Rectal smooth muscle tissue (tissue), 1 donor: ENCODE measurements at regions not wholly inside any gene's neighbourhood (a gene's known extent, or its start where the extent isn't known, plus 50 kb on each side); places are given as distances from the start of the nearest gene placed in this dataset.

Experiments used
- H3K27ac ChIP-seq: one replicate; pipeline ENCODE4 v1.7.0; 2013; ENCODE audit warnings: low read depth, low read length, inconsistent platforms
- H3K27me3 ChIP-seq: one replicate; pipeline ENCODE4 v1.7.0; 2013; ENCODE audit warnings: low read length; ENCODE audit not compliant: control insufficient read depth, insufficient read depth
- H3K36me3 ChIP-seq: one replicate; pipeline ENCODE4 v1.7.0; 2013; ENCODE audit warnings: low read length; ENCODE audit not compliant: control insufficient read depth, insufficient read depth
- H3K4me1 ChIP-seq: one replicate; pipeline ENCODE4 v1.7.0; 2013; ENCODE audit warnings: low read length; ENCODE audit not compliant: control insufficient read depth, insufficient read depth
- H3K4me3 ChIP-seq: one replicate; pipeline ENCODE4 v1.7.0; 2013; ENCODE audit warnings: low read length
- H3K9ac ChIP-seq: one replicate; pipeline ENCODE4 v1.7.0; 2013; ENCODE audit warnings: low read length

DNA sequence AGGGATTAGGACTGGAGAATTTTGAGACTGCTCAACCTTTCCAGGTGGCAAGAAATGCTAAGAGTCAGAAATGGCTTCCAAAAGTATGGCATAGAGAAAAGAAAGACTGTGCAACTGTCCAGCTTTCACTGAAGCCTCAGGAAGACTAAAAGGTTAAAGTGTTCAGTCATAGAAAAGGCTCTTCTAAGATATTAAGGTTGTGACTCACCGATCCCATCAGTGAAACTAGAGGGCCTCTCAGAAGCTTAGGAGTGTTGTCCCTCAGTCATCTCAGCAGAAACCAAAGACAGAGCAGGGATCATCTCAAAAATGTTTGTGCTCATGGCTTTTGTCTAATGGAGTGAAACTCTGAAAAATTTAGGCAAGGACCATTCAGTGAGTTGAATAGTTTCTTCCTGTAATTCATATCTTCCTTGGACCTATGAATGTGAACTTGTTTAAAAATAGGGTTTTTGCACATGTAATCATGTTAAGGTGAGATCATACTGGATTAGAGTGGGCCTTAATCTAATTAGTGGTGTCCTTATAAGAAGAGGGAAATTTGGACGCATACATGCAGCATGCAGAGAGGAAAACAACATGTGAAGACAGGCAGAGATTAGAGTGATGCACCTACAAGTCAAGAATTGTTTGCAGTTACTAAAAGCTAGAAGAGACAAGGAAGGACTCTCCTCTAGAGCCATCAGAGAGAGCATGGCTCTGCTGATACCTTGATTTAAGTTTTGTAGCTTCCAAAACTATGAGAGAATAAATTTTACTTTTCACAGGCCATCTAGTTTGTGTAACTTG, 71.3 kb downstream of the RPE65 start:
- Histone ChIP-seq H3K4me1 (no peaks in the 10 kb centered on the region), H3K4me3 (no peak overlapping the region), H3K36me3 (no peaks in the 10 kb centered on the region), H3K27me3 (no peaks in the 10 kb centered on the region), H3K27ac (no peak overlapping the region), H3K9ac (no peak overlapping the region)

- Histone ChIP-seq H3K4me3 (no peak overlapping the region), H3K9ac (no peak overlapping the region), H3K4me1 (no peaks in the 10 kb centered on the region), H3K27me3 (no peaks in the 10 kb centered on the region), H3K27ac (no peak overlapping the region), H3K36me3 (no peaks in the 10 kb centered on the region)
Observed at GRCh38 chr1:68377098-68377497, 72.7 kb downstream of the RPE65 start.

GRCh38 chr1:68376441-68376840, 73.3 kb downstream of the RPE65 start:
- Histone ChIP-seq H3K36me3 (no peaks in the 10 kb centered on the region), H3K9ac (no peak overlapping the region), H3K4me1 (no peaks in the 10 kb centered on the region), H3K4me3 (no peak overlapping the region), H3K27me3 (no peaks in the 10 kb centered on the region), H3K27ac (no peak overlapping the region)

DNA sequence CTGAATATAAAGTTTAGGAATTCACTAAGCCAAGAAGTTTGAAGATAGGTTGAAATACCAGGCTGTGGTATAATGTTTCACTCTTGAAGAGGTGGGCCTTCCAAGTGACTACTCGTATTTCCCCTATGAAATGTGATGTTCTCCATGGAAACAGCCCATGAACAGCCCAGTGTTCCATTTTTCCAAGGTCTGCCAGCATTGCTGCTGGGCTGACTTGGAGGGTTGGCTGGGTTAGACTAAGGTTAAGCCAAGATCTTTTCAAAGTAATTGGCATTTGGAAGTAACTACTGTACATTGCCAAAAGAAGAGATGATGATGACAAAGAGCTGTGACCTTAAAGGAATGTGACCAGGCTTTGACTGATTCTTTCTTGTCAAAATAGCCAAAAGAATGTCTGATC, 73.8 kb downstream of the RPE65 start:
- Histone ChIP-seq H3K4me3 (no peak overlapping the region), H3K27ac (no peak overlapping the region), H3K4me1 (no peaks in the 10 kb centered on the region), H3K36me3 (no peaks in the 10 kb centered on the region), H3K9ac (no peak overlapping the region), H3K27me3 (no peaks in the 10 kb centered on the region)

GRCh38 chr1:68373173-68373572, 76.6 kb downstream of the RPE65 start:
- H3K4me3 ChIP-seq, result no peak overlapping the region
- no peaks in the 10 kb centered on the region for H3K27me3 ChIP-seq
- H3K36me3 ChIP-seq, result no peaks in the 10 kb centered on the region
- H3K27ac ChIP-seq, result no peak overlapping the region
- H3K9ac ChIP-seq, result no peak overlapping the region
- H3K4me1 ChIP-seq, result no peaks in the 10 kb centered on the region

GRCh38 chr1:68372487-68372886, 77.3 kb downstream of the RPE65 start:
- Histone ChIP-seq H3K4me1 (no peaks in the 10 kb centered on the region), H3K4me3 (no peak overlapping the region), H3K27me3 (no peaks in the 10 kb centered on the region), H3K9ac (no peak overlapping the region), H3K27ac (no peak overlapping the region), H3K36me3 (no peaks in the 10 kb centered on the region)

DNA sequence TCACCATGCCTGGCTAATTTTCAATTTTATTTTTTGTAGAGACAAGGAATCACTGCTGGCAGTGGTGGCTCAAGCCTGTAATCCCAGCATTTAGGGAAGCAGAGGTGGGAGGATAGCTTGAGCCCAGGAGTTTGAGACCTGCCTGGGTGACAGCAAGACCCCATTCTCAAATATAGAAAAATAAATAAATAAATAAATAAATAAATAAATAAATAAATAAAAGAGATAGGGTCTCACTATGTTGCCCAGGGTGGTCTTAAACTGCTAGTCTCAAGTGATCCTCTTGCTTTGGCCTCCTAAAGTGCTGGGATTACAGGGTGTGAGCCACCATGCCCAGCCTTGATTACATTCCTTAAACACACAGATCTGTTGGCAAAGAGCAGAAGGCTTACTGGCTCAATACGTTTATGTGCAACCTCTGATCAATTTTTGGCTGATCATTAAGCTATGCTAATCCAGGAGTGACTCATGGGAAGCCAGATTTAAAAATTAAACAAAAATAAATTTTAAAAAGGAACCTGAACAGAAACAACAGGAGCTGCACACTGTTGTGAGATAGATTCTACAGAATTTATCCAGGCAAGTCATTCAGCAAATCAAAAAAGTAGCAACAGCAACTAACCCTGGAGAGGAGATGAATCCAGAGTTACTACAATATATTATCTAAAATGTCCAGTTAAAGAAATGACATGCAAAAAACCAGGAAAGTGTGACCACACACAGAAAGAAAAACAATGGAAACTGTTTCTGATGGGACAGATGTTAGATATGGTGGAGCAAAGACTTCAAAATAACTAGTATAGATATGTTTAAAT, 79.4 kb downstream of the RPE65 start:
- H3K36me3 ChIP-seq, result no peaks in the 10 kb centered on the region
- no peak overlapping the region for H3K27ac ChIP-seq
- no peaks in the 10 kb centered on the region for H3K4me1 ChIP-seq
- no peak overlapping the region for H3K4me3 ChIP-seq
- no peaks in the 10 kb centered on the region for H3K27me3 ChIP-seq
- no peak overlapping the region for H3K9ac ChIP-seq

DNA sequence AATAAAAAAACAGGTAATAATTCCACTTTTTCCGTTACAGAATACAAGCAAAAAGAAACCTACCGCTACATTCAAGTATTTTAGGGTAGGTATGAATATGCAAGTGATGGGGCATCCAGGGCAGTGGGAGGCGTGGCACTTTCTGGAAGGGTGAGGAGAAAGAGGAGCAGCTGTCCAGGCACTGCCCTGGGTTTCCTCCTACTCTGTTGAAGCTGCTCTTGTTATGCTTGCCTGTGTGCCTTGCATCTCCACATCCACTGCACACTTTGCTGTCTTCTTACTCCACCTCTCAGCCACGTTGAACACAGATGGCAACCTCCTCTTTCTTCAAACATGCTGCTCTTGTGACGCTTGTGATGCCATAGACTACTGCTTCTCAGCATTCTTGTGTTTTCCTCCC, 83.2 kb downstream of the RPE65 start:
- H3K27ac ChIP-seq, result no peak overlapping the region
- no peak overlapping the region for H3K9ac ChIP-seq
- H3K27me3 ChIP-seq, result no peaks in the 10 kb centered on the region

DNA sequence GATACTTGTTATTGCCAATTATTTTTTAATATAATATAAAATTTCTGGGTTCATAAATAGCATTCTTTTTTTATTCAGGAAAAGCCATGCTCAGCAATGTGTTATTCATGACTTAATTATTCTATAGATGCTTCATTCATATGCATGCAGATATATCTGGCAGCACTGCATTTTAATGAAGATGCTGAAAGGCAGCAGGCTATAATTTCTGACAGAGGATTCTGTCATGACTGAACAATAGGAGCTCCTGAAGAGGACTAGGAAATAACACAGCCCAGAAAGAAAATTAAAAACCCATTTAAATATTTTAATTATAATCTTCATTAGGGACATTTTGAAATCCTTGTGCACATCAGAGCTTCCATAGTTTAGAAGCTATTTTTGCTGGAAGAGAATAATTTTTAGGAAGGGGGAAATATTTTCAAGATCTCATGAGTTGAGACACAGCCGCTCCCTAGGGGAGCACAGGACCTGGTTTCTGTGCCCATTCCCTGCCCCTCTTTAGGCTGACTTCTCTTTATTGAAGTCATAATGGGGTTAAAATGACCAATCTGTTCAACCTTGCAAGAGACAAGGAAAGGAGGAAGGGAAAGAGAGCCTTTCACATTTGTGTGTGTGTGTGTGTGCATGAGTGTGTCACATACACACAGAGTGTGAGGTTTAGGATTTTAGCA, 83.9 kb downstream of the RPE65 start:
- no peak overlapping the region for H3K4me3 ChIP-seq
- no peaks in the 10 kb centered on the region for H3K36me3 ChIP-seq
- no peaks in the 10 kb centered on the region for H3K4me1 ChIP-seq
- H3K27me3 ChIP-seq, result no peaks in the 10 kb centered on the region
- H3K9ac ChIP-seq, result no peak overlapping the region
- no peak overlapping the region for H3K27ac ChIP-seq

More for the DNA sequence above, 83.2 kb downstream of the RPE65 start:
- Histone ChIP-seq H3K4me1 (no peaks in the 10 kb centered on the region), H3K36me3 (no peaks in the 10 kb centered on the region), H3K4me3 (no peak overlapping the region)

DNA sequence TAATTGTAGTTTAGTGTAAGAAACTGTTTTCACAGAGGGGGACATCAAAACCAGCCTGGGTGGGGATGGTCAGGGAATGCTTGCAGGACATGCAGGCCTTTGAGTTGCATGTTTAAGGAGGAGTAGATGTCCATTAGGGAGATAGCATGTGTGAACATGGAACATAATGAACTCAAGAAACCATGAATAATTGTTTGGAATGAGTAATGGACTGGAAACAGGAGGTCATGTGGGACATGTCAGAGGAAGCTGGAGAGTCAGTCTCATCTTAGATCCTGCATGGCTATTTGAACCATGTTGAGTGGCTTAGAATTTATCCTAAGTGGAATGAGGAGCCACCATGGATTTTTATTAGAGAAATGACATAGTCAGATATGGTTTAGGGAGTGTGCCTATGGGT, 86.4 kb downstream of the RPE65 start:
- Histone ChIP-seq H3K4me1 (no peaks in the 10 kb centered on the region), H3K4me3 (no peak overlapping the region), H3K27ac (no peak overlapping the region), H3K9ac (no peak overlapping the region), H3K27me3 (no peaks in the 10 kb centered on the region), H3K36me3 (no peaks in the 10 kb centered on the region)

DNA sequence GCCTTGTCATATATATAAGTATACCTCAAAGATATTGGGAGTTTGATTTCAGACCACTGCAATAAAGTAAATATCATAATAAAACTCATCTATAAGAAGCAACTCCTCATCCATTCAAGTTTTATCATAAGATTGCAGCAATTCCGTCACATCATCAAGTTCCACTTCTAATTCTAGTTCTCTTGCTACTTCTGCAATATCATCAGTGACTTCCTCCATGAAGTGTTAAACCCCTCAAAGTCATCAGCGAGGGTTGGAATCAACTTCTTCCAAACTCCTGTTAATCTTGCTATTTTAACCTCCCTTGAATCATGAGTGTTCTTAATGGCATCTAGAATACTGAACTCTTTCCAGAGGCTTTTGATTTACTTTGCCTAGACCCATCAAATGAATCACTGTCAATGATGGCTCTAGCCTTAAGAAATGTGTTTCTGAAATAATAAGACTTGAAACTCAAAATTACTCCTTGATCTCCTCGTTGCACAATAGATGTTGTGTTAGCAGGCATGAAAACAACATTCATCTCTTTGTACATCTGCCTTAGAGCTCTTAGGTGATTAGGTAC, 88.3 kb downstream of the RPE65 start:
- Histone ChIP-seq H3K9ac (no peak overlapping the region), H3K27ac (no peak overlapping the region), H3K4me1 (no peaks in the 10 kb centered on the region), H3K27me3 (no peaks in the 10 kb centered on the region), H3K36me3 (no peaks in the 10 kb centered on the region), H3K4me3 (no peak overlapping the region)

GRCh38 chr1:68359045-68359444, 90.7 kb downstream of the RPE65 start:
- Histone ChIP-seq H3K27me3 (no peaks in the 10 kb centered on the region), H3K4me3 (no peak overlapping the region), H3K27ac (no peak overlapping the region)

More at GRCh38 chr1:68359045-68359444, 90.7 kb downstream of the RPE65 start:
- Histone ChIP-seq H3K36me3 (no peaks in the 10 kb centered on the region), H3K9ac (no peak overlapping the region), H3K4me1 (no peaks in the 10 kb centered on the region)
